ENCODE measurements at regions not wholly inside any gene's neighbourhood (a gene's known extent, or its start where the extent isn't known, plus 50 kb on each side); places are given as distances from the start of the nearest gene placed in this dataset.

GRCh38 chr10:28384557-28384956 lies 81.7 kb upstream of the MPP7 start:
- intact Hi-C loops (cut with micrococcal nuclease) = loop anchor here (5.0 to 10.0 kb wide), 3 partner anchors 520 to 937 kb away; no protein-coding TSS in a partner anchor
- Histone ChIP-seq H2BK5ac (ENCODE audit: low read depth, low read length, poor library complexity, severe bottlenecking) (no peak overlapping the region), H3K4me2 (ENCODE audit: low read depth, low read length) (no peak overlapping the region), H2AK9ac (replicated peaks; ENCODE audit: low read depth, low read length, poor library complexity) (no peak overlapping the region), H3K9ac (ENCODE audit: low read depth, low read length) (no peak overlapping the region), H3K9me1 (ENCODE audit: insufficient read depth, low read length) (no peaks in the 10 kb centered on the region), H3K27ac (ENCODE audit: insufficient read depth, low read length) (no peak overlapping the region), H3K4ac (ENCODE audit: low read depth, low read length) (no peak overlapping the region), H2BK20ac (ENCODE audit: low read depth, low read length) (no peak overlapping the region), H4K8ac (ENCODE audit: low read depth in 2 of 2, low read length in 2 of 2) (no peak overlapping the region), H3K27me3 (ENCODE audit: control insufficient read depth, insufficient read depth, low read length) (peaks cover 23% of the 10 kb centered on the region), H3K56ac (ENCODE audit: extremely low read depth, insufficient read depth, low read length) (no peak overlapping the region), H3K9me3 (ENCODE audit: control insufficient read depth, insufficient read depth, low read length) (no peaks in the 10 kb centered on the region), H3K4me3 (ENCODE audit: insufficient read depth, low read depth, low read length) (no peak overlapping the region), H3K23ac (ENCODE audit: low read depth, low read length) (no peak overlapping the region), H2AK5ac (ENCODE audit: low read depth, low read length) (no peak overlapping the region), H4K20me1 (ENCODE audit: insufficient read depth, low read length) (no peaks in the 10 kb centered on the region), H2AFZ (replicated peaks; ENCODE audit: low read length, poor library complexity) (no peak overlapping the region), H3K18ac (ENCODE audit: low read depth, low read length) (no peak overlapping the region), H2BK120ac (ENCODE audit: low read depth, low read length) (no peak overlapping the region), H3K4me1 (ENCODE audit: control insufficient read depth, insufficient read depth, low read length) (no peaks in the 10 kb centered on the region), H3K36me3 (ENCODE audit: control insufficient read depth, insufficient read depth, low read length) (no peaks in the 10 kb centered on the region), H3K79me1 (ENCODE audit: low read depth in 1 of 2, low read length in 2 of 2) (no peaks in the 10 kb centered on the region), H2BK15ac (ENCODE audit: low read depth, low read length) (no peak overlapping the region), H4K5ac (ENCODE audit: low read depth, low read length) (no peak overlapping the region), H4K91ac (ENCODE audit: insufficient read depth, low read depth, low read length) (no peak overlapping the region), H3K14ac (replicated peaks; ENCODE audit: low read depth, low read length) (no peak overlapping the region)
- no peak for DNase-seq
- POLR2A ChIA-PET (ENCODE audit: unreplicated experiment) = no interaction called here
- in situ Hi-C loops (cut with MboI; ENCODE audit: low sequenced_read_pairs) = loop anchor here (5.0 to 25.0 kb wide), 4 partner anchors 132 to 940 kb away; partner anchors contain the start of gene MKX
- 83 to 90% methylated on average over 1 to 2 of the region's 2 CpGs for WGBS, 2 experiments (ENCODE audit: extremely low coverage in 2 of 2, insufficient read length in 1 of 2)
- BruUV-seq (replicated peaks) = no TSS peak
- dilution Hi-C loops (cut with HindIII; ENCODE audit: low sequenced_read_pairs, unreplicated experiment) = loop anchor here (25.0 kb wide), 1 partner anchor 122 kb away; no protein-coding TSS in a partner anchor
- CTCF ChIA-PET = interaction anchor here (1.2 kb wide), 1 partner anchor 9 kb away, joined by 4 read pairs; no protein-coding TSS in a partner anchor
- TF ChIP-seq MAFK (IDR thresholded peaks at IDR 0.05; ENCODE audit: low read depth, low read length) (no peak), BHLHE40 (IDR thresholded peaks at IDR 0.05; ENCODE audit: low read depth, low read length) (no peak), CTCF (conservative IDR thresholded peaks at IDR 0.05; ENCODE audit: low read depth, low read length) (no peak), FOS (IDR thresholded peaks at IDR 0.05; ENCODE audit: low read depth, low read length) (no peak), ELK1 (IDR thresholded peaks at IDR 0.05; ENCODE audit: borderline replicate concordance, low read depth, low read length) (no peak), SMC3 (IDR thresholded peaks at IDR 0.05; ENCODE audit: low read depth, low read length) (no peak)
- no peak for ATAC-seq (ENCODE audit: low read depth)

All from IMR-90 (cell line).